Esophagus squamous epithelium (tissue), 4 donors: ENCODE measurements at regions not wholly inside any gene's neighbourhood (a gene's known extent, or its start where the extent isn't known, plus 50 kb on each side); places are given as distances from the start of the nearest gene placed in this dataset.

Source experiments
- POLR2A ChIP-seq, 4 donors: fragments of 450-650 bp; IDR thresholded peaks; one replicate each; pipeline ENCODE4 v1.6.1; 2017; ENCODE audit warnings: antibody characterized with exemption in 4 of 4, mild to moderate bottlenecking in 4 of 4, moderate library complexity in 3 of 4
- TF ChIP-seq, protein P1 (sequence below), 6 experiments: fragments of 450-650 bp in 4 of 6; fragments of 200-600 bp in 2 of 6; sonication (generic) in 2 of 6; IDR thresholded peaks; one replicate each; pipeline ENCODE4 v1.5.1; 2016 to 2019; ENCODE audit warnings: antibody characterized with exemption in 6 of 6, mild to moderate bottlenecking in 4 of 6, moderate library complexity in 4 of 6

GRCh38 chr12:98001430-98001829 lies 514.0 kb upstream of the TMPO start:
- TF ChIP-seq, protein P1, sequence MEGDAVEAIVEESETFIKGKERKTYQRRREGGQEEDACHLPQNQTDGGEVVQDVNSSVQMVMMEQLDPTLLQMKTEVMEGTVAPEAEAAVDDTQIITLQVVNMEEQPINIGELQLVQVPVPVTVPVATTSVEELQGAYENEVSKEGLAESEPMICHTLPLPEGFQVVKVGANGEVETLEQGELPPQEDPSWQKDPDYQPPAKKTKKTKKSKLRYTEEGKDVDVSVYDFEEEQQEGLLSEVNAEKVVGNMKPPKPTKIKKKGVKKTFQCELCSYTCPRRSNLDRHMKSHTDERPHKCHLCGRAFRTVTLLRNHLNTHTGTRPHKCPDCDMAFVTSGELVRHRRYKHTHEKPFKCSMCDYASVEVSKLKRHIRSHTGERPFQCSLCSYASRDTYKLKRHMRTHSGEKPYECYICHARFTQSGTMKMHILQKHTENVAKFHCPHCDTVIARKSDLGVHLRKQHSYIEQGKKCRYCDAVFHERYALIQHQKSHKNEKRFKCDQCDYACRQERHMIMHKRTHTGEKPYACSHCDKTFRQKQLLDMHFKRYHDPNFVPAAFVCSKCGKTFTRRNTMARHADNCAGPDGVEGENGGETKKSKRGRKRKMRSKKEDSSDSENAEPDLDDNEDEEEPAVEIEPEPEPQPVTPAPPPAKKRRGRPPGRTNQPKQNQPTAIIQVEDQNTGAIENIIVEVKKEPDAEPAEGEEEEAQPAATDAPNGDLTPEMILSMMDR (IDR thresholded peaks at IDR 0.05): no peak
- no peak for TF ChIP-seq POLR2A (IDR thresholded peaks at IDR 0.05)
